ENCODE measurements at regions not wholly inside any gene's neighbourhood (a gene's known extent, or its start where the extent isn't known, plus 50 kb on each side); places are given as distances from the start of the nearest gene placed in this dataset.

- no peak for DNase-seq
These were observed 62.4 kb upstream of the SLC24A5 start for GRCh38 chr15:48058371-48058770.

GRCh38 chr15:48059791-48060190 is 61.0 kb upstream of the SLC24A5 start:
- no peak for DNase-seq

- DNase-seq: no peak
These were observed 60.4 kb upstream of the SLC24A5 start for GRCh38 chr15:48060396-48060795.

- no peak for DNase-seq
These were observed 59.2 kb upstream of the SLC24A5 start for GRCh38 chr15:48061605-48062004.

- no peak for DNase-seq
These were observed 58.5 kb upstream of the SLC24A5 start for GRCh38 chr15:48062148-48062872.

GRCh38 chr15:48063411-48063985 is 57.3 kb upstream of the SLC24A5 start:
- DNase-seq: no peak

GRCh38 chr15:48064421-48064820 is 56.4 kb upstream of the SLC24A5 start:
- no peak for DNase-seq

GRCh38 chr15:48066456-48066855 is 54.3 kb upstream of the SLC24A5 start:
- DNase-seq: no peak

Data from T1000 (cell line).